SK-N-SH (cell line): ENCODE measurements at regions not wholly inside any gene's neighbourhood (a gene's known extent, or its start where the extent isn't known, plus 50 kb on each side); places are given as distances from the start of the nearest gene placed in this dataset.
A peak's percentile ranks its signal among the peaks of the same experiment; 100 is the strongest.

ENCODE experiments used
- CTCF ChIA-PET: fragments of 300-600, 350-600 bp; formaldehyde crosslinking; extraction: SDS; loops from one replicate; lab custom pipeline; 2021; lab: Yijun Ruan, JAX
- POLR2A ChIA-PET: fragments of 350-600 bp; sonication (Branson Sonifier 250); formaldehyde crosslinking; extraction: SDS; loops from one replicate; lab custom pipeline; 2020; ENCODE audit warnings: antibody characterized with exemption, inconsistent platforms; lab: Yijun Ruan, JAX
- DNase-seq: peaks from one replicate; pipeline ENCODE4 v3.0.0; 2012
- H2AFZ ChIP-seq: fragments of 200-600 bp; sonication (generic); 2 replicates; pipeline ENCODE4 v1.8.1; 2016; ENCODE audit warnings: antibody characterized with exemption, mild to moderate bottlenecking, low read depth
- H3F3A ChIP-seq: fragments of 200-600 bp; sonication (generic); replicated peaks from 2 replicates; pipeline ENCODE3; 2016; ENCODE audit warnings: antibody characterized with exemption, mild to moderate bottlenecking; ENCODE audit not compliant: insufficient read depth
- H3K27ac ChIP-seq, 2 experiments: fragments of 200-500 bp in 1 of 2; fragments of 200-600 bp in 1 of 2; sonication (Bioruptor generic) in 1 of 2; sonication (generic), shearing (Covaris generic) in 1 of 2; 2 replicates each; pipeline versions ENCODE4 v1.5.1 to v1.6.1; 2014 to 2016; ENCODE audit warnings: low read depth in 2 of 2, inconsistent platforms in 1 of 2, low read length in 1 of 2, mild to moderate bottlenecking in 1 of 2, mixed read lengths in 1 of 2
- H3K27me3 ChIP-seq: fragments of 200-600 bp; sonication (generic), shearing (Covaris generic); 2 replicates; pipeline ENCODE4 v1.6.1; 2016; ENCODE audit warnings: mixed run types; ENCODE audit not compliant: insufficient read depth
- H3K36me3 ChIP-seq, 2 experiments: fragments of 200-500 bp in 1 of 2; fragments of 200-600 bp in 1 of 2; sonication (Bioruptor generic) in 1 of 2; sonication (generic) in 1 of 2; replicated peaks in 1 of 2; 2 replicates each; pipeline versions ENCODE3 to v1.5.1; 2014 to 2016; ENCODE audit warnings: low read length in 1 of 2, mild to moderate bottlenecking in 1 of 2; ENCODE audit not compliant: insufficient read depth in 2 of 2, control insufficient read depth in 1 of 2
- H3K4me1 ChIP-seq, 2 experiments: fragments of 200-500 bp in 1 of 2; fragments of 200-600 bp in 1 of 2; sonication (Bioruptor generic) in 1 of 2; sonication (generic), shearing (Covaris generic) in 1 of 2; 2 replicates each; pipeline versions ENCODE4 v1.5.1 to v1.6.1; 2014 to 2016; ENCODE audit warnings: low read depth in 1 of 2, low read length in 1 of 2, mixed run types in 1 of 2; ENCODE audit not compliant: insufficient read depth in 2 of 2, control insufficient read depth in 1 of 2
- H3K4me2 ChIP-seq: fragments of 200-600 bp; sonication (generic), shearing (Covaris generic); 2 replicates; pipeline ENCODE4 v1.6.1; 2017; ENCODE audit warnings: mixed run types
- H3K4me3 ChIP-seq, 2 experiments: fragments of 200-500 bp in 1 of 2; fragments of 200-600 bp in 1 of 2; sonication (Bioruptor generic) in 1 of 2; sonication (generic), shearing (Covaris generic) in 1 of 2; 2 replicates each; pipeline versions ENCODE4 v1.5.1 to v1.8.1; 2014 to 2016; ENCODE audit warnings: low read depth in 2 of 2, inconsistent platforms in 1 of 2, low read length in 1 of 2, mild to moderate bottlenecking in 1 of 2, mixed read lengths in 1 of 2, moderate library complexity in 1 of 2
- H3K79me2 ChIP-seq: fragments of 200-600 bp; sonication (generic); 2 replicates; pipeline ENCODE4 v1.8.1; 2017; ENCODE audit warnings: mild to moderate bottlenecking; ENCODE audit not compliant: insufficient read depth
- H3K9ac ChIP-seq: fragments of 200-600 bp; sonication (generic); 2 replicates; pipeline ENCODE4 v1.6.1; 2017; ENCODE audit warnings: mixed run types
- H3K9me2 ChIP-seq: fragments of 200-600 bp; sonication (generic); 2 replicates; pipeline ENCODE4 v1.6.1; 2017; ENCODE audit warnings: mixed run types
- H3K9me3 ChIP-seq: fragments of 200-600 bp; sonication (generic); 2 replicates; pipeline ENCODE4 v1.6.1; 2017; ENCODE audit warnings: mixed run types, mild to moderate bottlenecking, moderate library complexity
- H4K20me1 ChIP-seq: fragments of 200-600 bp; sonication (generic); 2 replicates; pipeline ENCODE4 v1.6.1; 2017; ENCODE audit warnings: mild to moderate bottlenecking, mixed run types; ENCODE audit not compliant: insufficient read depth
- EP300 ChIP-seq, 2 experiments: IDR thresholded peaks; 2 replicates each; pipeline versions ENCODE4 v1.4.0 to v1.6.1; 2012; ENCODE audit warnings: borderline replicate concordance in 1 of 2, low read depth in 1 of 2, low read length in 1 of 2
- FOSL2 ChIP-seq: IDR thresholded peaks from 2 replicates; pipeline ENCODE4 v1.4.0; 2012; ENCODE audit warnings: low read depth, mild to moderate bottlenecking, moderate library complexity, borderline replicate concordance
- FOXJ3 ChIP-seq: sonication (generic); formaldehyde crosslinking; IDR thresholded peaks from 2 replicates; pipeline ENCODE4 v1.5.1; 2020; ENCODE audit warnings: mild to moderate bottlenecking, missing genetic modification reagents
- FOXM1 ChIP-seq: IDR thresholded peaks from 2 replicates; pipeline ENCODE4 v1.4.0; 2012; ENCODE audit warnings: low read depth, mild to moderate bottlenecking
- GABPA ChIP-seq: IDR thresholded peaks from 2 replicates; pipeline ENCODE4 v1.4.0; 2012; ENCODE audit warnings: low read depth, mild to moderate bottlenecking
- GATA2 ChIP-seq: sonication (generic); formaldehyde crosslinking; IDR thresholded peaks from 2 replicates; pipeline ENCODE4 v1.5.0; 2020; ENCODE audit warnings: mild to moderate bottlenecking, missing genetic modification reagents
- IRF3 ChIP-seq: fragments of 150-350 bp; IDR thresholded peaks from 2 replicates; pipeline ENCODE4 v1.6.1; 2016; ENCODE audit warnings: mild to moderate bottlenecking, low read depth, low read length
- MXI1 ChIP-seq: IDR thresholded peaks from 2 replicates; pipeline ENCODE4 v1.6.1; 2012; ENCODE audit warnings: mild to moderate bottlenecking, low read depth, low read length, improper control_type of control experiment
- NFIC ChIP-seq: IDR thresholded peaks from 2 replicates; pipeline ENCODE4 v1.4.0; 2012; ENCODE audit warnings: borderline replicate concordance
- NRF1 ChIP-seq: IDR thresholded peaks from 2 replicates; pipeline ENCODE4 v1.6.1; 2012; ENCODE audit warnings: low read depth, mild to moderate bottlenecking, low read length
- RFX5 ChIP-seq: IDR thresholded peaks from 2 replicates; pipeline ENCODE4 v1.6.1; 2012; ENCODE audit warnings: mild to moderate bottlenecking, improper control_type of control experiment, low read length
- SIN3A ChIP-seq: IDR thresholded peaks from 2 replicates; pipeline ENCODE4 v1.6.1; 2012; ENCODE audit warnings: low read depth, mild to moderate bottlenecking, low read length, moderate library complexity, borderline replicate concordance
- SMC3 ChIP-seq: IDR thresholded peaks from 2 replicates; pipeline ENCODE4 v1.6.1; 2012; ENCODE audit warnings: low read depth, low read length, improper control_type of control experiment
- TCF12 ChIP-seq: IDR thresholded peaks from 2 replicates; pipeline ENCODE4 v1.4.0; 2012
- TEAD4 ChIP-seq: IDR thresholded peaks from 2 replicates; pipeline ENCODE4 v1.4.0; 2012; ENCODE audit warnings: mild to moderate bottlenecking, borderline replicate concordance; ENCODE audit not compliant: insufficient read depth
- WGBS: methylation state at CpG from one replicate; pipeline ENCODE4 v1.1.6; 2017; ENCODE audit warnings: low lambda C conversion rate; 5-methylcytosine and 5-hydroxymethylcytosine counted together
- TF ChIP-seq, protein P1 (sequence below): IDR thresholded peaks from 2 replicates; pipeline ENCODE4; 2012
- TF ChIP-seq, protein P2 (sequence below): IDR thresholded peaks from 2 replicates; pipeline ENCODE4 v1.4.0; 2012; ENCODE audit warnings: low read depth
- TF ChIP-seq, protein P3 (sequence below): IDR thresholded peaks from 2 replicates; pipeline ENCODE4 v1.4.0; 2012; ENCODE audit warnings: low read depth, borderline replicate concordance

- H3K27me3 ChIP-seq, result no peaks in the 10 kb centered on the region
- no peaks in the 10 kb centered on the region for H3F3A ChIP-seq
- no peak overlapping the region for H3K4me3 ChIP-seq
- TF ChIP-seq FOXJ3 (CRISPR knock-in tag) (0 out of 2 replicates have a peak, but pooled peaks have one; percentile 19), GATA2 (CRISPR knock-in tag) (peak; percentile 50; the same call in 1 of the 2 replicates), SMC3 (no peak)
- peak overlapping the region in 1 of 2 experiments; percentile 66; a peak in 1 of 4 replicates for H3K27ac ChIP-seq
- POLR2A ChIA-PET, result no interaction called here
- H3K79me2 ChIP-seq, result no peaks in the 10 kb centered on the region
- 6% methylated on average over 3 of the region's 3 CpGs for whole genome bisulfite sequencing
- no peak for DNase-seq
- H4K20me1 ChIP-seq, result no peaks in the 10 kb centered on the region
- peaks cover 0 to 23% of the 10 kb centered on the region in 2 experiments; a peak in 2 of 4 replicates for H3K4me1 ChIP-seq
- no peak overlapping the region for H3K4me2 ChIP-seq
- H2AFZ ChIP-seq, result no peak overlapping the region
- no peaks in the 10 kb centered on the region for H3K9me2 ChIP-seq
- no peak overlapping the region for H3K9ac ChIP-seq
- no peaks in the 10 kb centered on the region for H3K9me3 ChIP-seq
- H3K36me3 ChIP-seq, result no peaks in the 10 kb centered on the region
- CTCF ChIA-PET, result interaction anchor here (1.8 kb wide), 1 partner anchor 23 kb away, joined by 11 read pairs; no protein-coding TSS in a partner anchor
Measured at GRCh38 chr16:5467552-5467951, 370.0 kb upstream of the EEF2KMT start.

GRCh38 chr16:5466551-5466950, 369.0 kb upstream of the EEF2KMT start:
- Histone ChIP-seq H3K9me3 (no peaks in the 10 kb centered on the region), H3K9me2 (no peaks in the 10 kb centered on the region), H3K27me3 (no peaks in the 10 kb centered on the region), H3K36me3 (no peaks in the 10 kb centered on the region), H3K4me2 (no peak overlapping the region), H3F3A (no peaks in the 10 kb centered on the region), H3K27ac (no peak overlapping the region; a peak in 1 of 4 replicates), H3K9ac (no peak overlapping the region), H3K79me2 (no peaks in the 10 kb centered on the region), H2AFZ (no peak overlapping the region), H4K20me1 (no peaks in the 10 kb centered on the region), H3K4me1 (peaks cover 0 to 25% of the 10 kb centered on the region in 2 experiments; a peak in 2 of 4 replicates), H3K4me3 (no peak overlapping the region)
- TF ChIP-seq TEAD4 (no peak), FOXJ3 (CRISPR knock-in tag) (no peak), GATA2 (CRISPR knock-in tag) (no peak), SIN3A (no peak), NFIC (no peak), RFX5 (no peak), MXI1 (no peak), GABPA (no peak), NRF1 (no peak), TCF12 (no peak), FOSL2 (no peak), FOXM1 (no peak), EP300 (IDR thresholded peaks at IDR 0.05; ENCODE audit: borderline replicate concordance in 1 of 2, low read depth in 1 of 2, low read length in 1 of 2) (no peak), IRF3 (no peak)
- TF ChIP-seq, protein P1, sequence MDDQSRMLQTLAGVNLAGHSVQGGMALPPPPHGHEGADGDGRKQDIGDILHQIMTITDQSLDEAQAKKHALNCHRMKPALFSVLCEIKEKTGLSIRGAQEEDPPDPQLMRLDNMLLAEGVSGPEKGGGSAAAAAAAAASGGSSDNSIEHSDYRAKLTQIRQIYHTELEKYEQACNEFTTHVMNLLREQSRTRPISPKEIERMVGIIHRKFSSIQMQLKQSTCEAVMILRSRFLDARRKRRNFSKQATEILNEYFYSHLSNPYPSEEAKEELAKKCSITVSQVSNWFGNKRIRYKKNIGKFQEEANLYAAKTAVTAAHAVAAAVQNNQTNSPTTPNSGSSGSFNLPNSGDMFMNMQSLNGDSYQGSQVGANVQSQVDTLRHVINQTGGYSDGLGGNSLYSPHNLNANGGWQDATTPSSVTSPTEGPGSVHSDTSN, result no peak
- TF ChIP-seq, protein P2, sequence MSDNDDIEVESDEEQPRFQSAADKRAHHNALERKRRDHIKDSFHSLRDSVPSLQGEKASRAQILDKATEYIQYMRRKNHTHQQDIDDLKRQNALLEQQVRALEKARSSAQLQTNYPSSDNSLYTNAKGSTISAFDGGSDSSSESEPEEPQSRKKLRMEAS, result no peak
- TF ChIP-seq, protein P3, sequence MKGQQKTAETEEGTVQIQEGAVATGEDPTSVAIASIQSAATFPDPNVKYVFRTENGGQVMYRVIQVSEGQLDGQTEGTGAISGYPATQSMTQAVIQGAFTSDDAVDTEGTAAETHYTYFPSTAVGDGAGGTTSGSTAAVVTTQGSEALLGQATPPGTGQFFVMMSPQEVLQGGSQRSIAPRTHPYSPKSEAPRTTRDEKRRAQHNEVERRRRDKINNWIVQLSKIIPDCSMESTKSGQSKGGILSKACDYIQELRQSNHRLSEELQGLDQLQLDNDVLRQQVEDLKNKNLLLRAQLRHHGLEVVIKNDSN, result no peak
- WGBS, result 8% methylated on average over 2 of the region's 2 CpGs
- ChIA-PET POLR2A (no interaction called here), CTCF (interaction anchor here (1.0 to 1.8 kb wide), 2 partner anchors 24 to 54 kb away, joined by 5 to 11 read pairs; no protein-coding TSS in a partner anchor)
- DNase-seq, result no peak
